SK-N-SH treated with all-trans-retinoic acid at 6 μM for 48 hours (cell line): ENCODE measurements at regions not wholly inside any gene's neighbourhood (a gene's known extent, or its start where the extent isn't known, plus 50 kb on each side); places are given as distances from the start of the nearest gene placed in this dataset.

Source experiments
- ATAC-seq: fragments of 200-7000 bp; cut with Tn5 transposase; 3 replicates; pipeline ENCODE4 v1.9.1; 2020; ENCODE audit warnings: mild to moderate bottlenecking, moderate library complexity
- ARNTL ChIP-seq: fragments of 450-650 bp; formaldehyde crosslinking; IDR thresholded peaks from 2 replicates; pipeline ENCODE4 v1.5.0; 2020; ENCODE audit warnings: low read depth, mild to moderate bottlenecking, moderate library complexity, borderline replicate concordance
- BACH2 ChIP-seq: fragments of 250-450 bp; sonication (Bioruptor Pico); IDR thresholded peaks from 2 replicates; pipeline ENCODE4 v1.9.0; 2021; ENCODE audit warnings: mild to moderate bottlenecking, borderline replicate concordance
- CREB5 ChIP-seq: fragments of 250-450 bp; sonication (Bioruptor Pico); IDR thresholded peaks from 2 replicates; pipeline ENCODE4 v1.5.1; 2020; ENCODE audit warnings: low read depth, mild to moderate bottlenecking, moderate library complexity
- CSRNP3 ChIP-seq: fragments of 250-450 bp; sonication (Bioruptor Pico); IDR thresholded peaks from 2 replicates; pipeline ENCODE4 v1.5.1; 2021; ENCODE audit warnings: mild to moderate bottlenecking, moderate library complexity
- ESRRG ChIP-seq: fragments of 250-450 bp; sonication (Bioruptor Pico); IDR thresholded peaks from 2 replicates; pipeline ENCODE4 v1.6.1; 2021; ENCODE audit warnings: mild to moderate bottlenecking
- GLIS3 ChIP-seq: fragments of 250-450 bp; sonication (Bioruptor Pico); IDR thresholded peaks from 2 replicates; pipeline ENCODE4 v1.5.0; 2020; ENCODE audit warnings: mild to moderate bottlenecking, moderate library complexity
- ISL1 ChIP-seq: fragments of 250-450 bp; sonication (Bioruptor Pico); IDR thresholded peaks from 2 replicates; pipeline ENCODE4 v2.1.2; 2022; ENCODE audit warnings: mild to moderate bottlenecking, moderate library complexity
- OSR1 ChIP-seq: fragments of 250-450 bp; sonication (Bioruptor Pico); IDR thresholded peaks from 2 replicates; pipeline ENCODE4 v1.8.0; 2022; ENCODE audit warnings: moderate library complexity, mild to moderate bottlenecking, inconsistent platforms
- POU6F1 ChIP-seq: fragments of 250-450 bp; sonication (Bioruptor Pico); IDR thresholded peaks from 2 replicates; pipeline ENCODE4 v1.8.0; 2021; ENCODE audit warnings: low read depth, mild to moderate bottlenecking, moderate library complexity, borderline replicate concordance
- RARB ChIP-seq: fragments of 250-450 bp; sonication (Bioruptor Pico); IDR thresholded peaks from 2 replicates; pipeline ENCODE4 v1.8.0; 2021; ENCODE audit warnings: mild to moderate bottlenecking, moderate library complexity
- SNAI2 ChIP-seq: fragments of 250-450 bp; sonication (Bioruptor Pico); IDR thresholded peaks from 2 replicates; pipeline ENCODE4 v1.5.0; 2020; ENCODE audit warnings: mild to moderate bottlenecking, moderate library complexity
- TCF4 ChIP-seq: fragments of 250-450 bp; sonication (Bioruptor Pico); IDR thresholded peaks from 2 replicates; pipeline ENCODE4 v1.8.0; 2021; ENCODE audit warnings: mild to moderate bottlenecking, moderate library complexity, borderline replicate concordance
- TOX ChIP-seq: fragments of 250-450 bp; sonication (Bioruptor Pico); IDR thresholded peaks from 2 replicates; pipeline ENCODE4 v1.8.0; 2021; ENCODE audit warnings: mild to moderate bottlenecking, moderate library complexity, borderline replicate concordance
- TSHZ2 ChIP-seq: fragments of 250-450 bp; sonication (Bioruptor Pico); IDR thresholded peaks from 2 replicates; pipeline ENCODE4 v1.5.0; 2020; ENCODE audit warnings: mild to moderate bottlenecking, moderate library complexity
- ZC3H10 ChIP-seq: fragments of 250-450 bp; sonication (Bioruptor Pico); IDR thresholded peaks from 2 replicates; pipeline ENCODE4 v1.5.1; 2021; ENCODE audit warnings: mild to moderate bottlenecking, moderate library complexity
- ZFP3 ChIP-seq: fragments of 250-450 bp; sonication (Bioruptor Pico); IDR thresholded peaks from 2 replicates; pipeline ENCODE4 v1.5.0; 2020; ENCODE audit warnings: mild to moderate bottlenecking, moderate library complexity
- ZFP30 ChIP-seq: fragments of 450-650 bp; formaldehyde crosslinking; IDR thresholded peaks from 2 replicates; pipeline ENCODE4 v1.5.0; 2022; ENCODE audit warnings: mild to moderate bottlenecking, moderate library complexity
- ZNF565 ChIP-seq: fragments of 450-650 bp; formaldehyde crosslinking; conservative IDR thresholded peaks from 2 replicates; pipeline ENCODE4 v1.5.0; 2020; ENCODE audit warnings: low read depth, mild to moderate bottlenecking, moderate library complexity
- ZNF8 ChIP-seq: fragments of 450-650 bp; formaldehyde crosslinking; IDR thresholded peaks from 2 replicates; pipeline ENCODE4 v1.5.0; 2020; ENCODE audit warnings: mild to moderate bottlenecking, moderate library complexity

- ATAC-seq = no peak
- TF ChIP-seq CREB5 (no peak), TOX (CRISPR knock-in tag) (no peak), ISL1 (CRISPR knock-in tag) (no peak), ZNF565 (no peak), ZFP3 (no peak), TSHZ2 (CRISPR knock-in tag) (no peak), ZC3H10 (no peak), ESRRG (no peak), POU6F1 (CRISPR knock-in tag) (no peak), OSR1 (CRISPR knock-in tag) (no peak)
These were observed 68.6 kb upstream of the GDF10 start for GRCh38 chr10:47231414-47231813.

GRCh38 chr10:47233631-47234030 lies 66.4 kb upstream of the GDF10 start:
- TF ChIP-seq POU6F1 (CRISPR knock-in tag) = no peak
- no peak for TF ChIP-seq ZNF8 (CRISPR knock-in tag)
- no peak for TF ChIP-seq SNAI2 (CRISPR knock-in tag)
- TF ChIP-seq TOX (CRISPR knock-in tag) = no peak
- no peak for TF ChIP-seq ESRRG
- no peak for ATAC-seq

GRCh38 chr10:47235484-47235883 lies 64.5 kb upstream of the GDF10 start:
- ATAC-seq = no peak
- no peak for TF ChIP-seq BACH2
- TF ChIP-seq GLIS3 (CRISPR knock-in tag) = no peak
- TF ChIP-seq TCF4 (CRISPR knock-in tag) = no peak
- no peak for TF ChIP-seq CREB5
- TF ChIP-seq ARNTL = no peak
- TF ChIP-seq TOX (CRISPR knock-in tag) = no peak
- TF ChIP-seq ZFP3 = no peak
- no peak for TF ChIP-seq CSRNP3
- no peak for TF ChIP-seq ZFP30
- no peak for TF ChIP-seq ZNF8 (CRISPR knock-in tag)
- TF ChIP-seq OSR1 (CRISPR knock-in tag) = no peak
- TF ChIP-seq TSHZ2 (CRISPR knock-in tag) = no peak
- TF ChIP-seq RARB (CRISPR knock-in tag) = no peak
- TF ChIP-seq, all 23 proteins: peak for 0
